22Rv1 (cell line): ENCODE measurements at regions not wholly inside any gene's neighbourhood (a gene's known extent, or its start where the extent isn't known, plus 50 kb on each side); places are given as distances from the start of the nearest gene placed in this dataset.
"Not testable (repeated sequence)": the region's sequence is repeated elsewhere in the genome, so short reads cannot be mapped to it uniquely, and the experiment has no call there.

Experiments used
- H3K27ac ChIP-seq: fragments of 450-650 bp; 2 replicates; pipeline ENCODE4 v1.5.1; 2017
- ZFX ChIP-seq: fragments of 450-650 bp; IDR thresholded peaks from 2 replicates; pipeline ENCODE4 v1.6.1; 2017; ENCODE audit warnings: antibody characterized with exemption, borderline replicate concordance
- TF ChIP-seq, protein P1 (sequence below): fragments of 450-650 bp; IDR thresholded peaks from 2 replicates; pipeline ENCODE4 v1.5.1; 2017; ENCODE audit warnings: mild to moderate bottlenecking

DNA sequence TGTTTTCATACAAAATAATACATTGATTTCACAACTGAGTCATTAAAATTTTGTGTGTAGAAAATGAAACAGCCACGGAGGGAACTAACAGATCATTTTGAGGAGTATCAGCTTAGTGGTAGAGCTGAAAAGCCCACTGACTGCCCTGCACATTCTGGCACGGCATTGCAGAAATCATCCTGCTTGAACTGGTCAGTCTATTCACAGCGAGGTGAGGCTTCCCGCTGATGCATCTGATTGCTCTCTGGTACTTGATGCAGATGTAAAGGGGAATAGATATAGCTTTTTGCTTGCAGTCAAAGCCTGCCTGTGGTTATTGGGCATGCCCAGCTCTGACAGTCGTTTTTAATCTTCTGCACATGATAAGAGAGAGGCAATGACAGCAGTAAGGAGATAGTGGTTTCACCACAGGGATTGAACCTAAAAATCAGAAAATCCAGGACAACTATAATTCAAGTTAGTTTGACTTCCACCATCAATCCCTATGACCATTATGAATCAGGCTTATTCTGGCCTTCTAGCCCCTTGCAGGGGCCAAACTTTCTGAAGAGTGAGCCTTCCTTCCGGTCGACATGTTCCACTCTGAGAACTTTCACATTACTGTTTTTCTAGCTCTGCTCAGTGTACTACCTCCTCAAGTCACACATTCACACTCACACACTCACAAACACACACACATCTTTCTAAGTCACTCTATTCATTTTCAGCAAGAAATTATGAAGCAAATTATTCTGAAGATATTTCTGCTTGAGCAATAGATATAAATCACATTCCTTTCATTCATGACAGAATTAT, 782.8 kb upstream of the NUDT12 start:
- no peak overlapping the region for H3K27ac ChIP-seq
- no peak for TF ChIP-seq ZFX
- TF ChIP-seq, protein P1, sequence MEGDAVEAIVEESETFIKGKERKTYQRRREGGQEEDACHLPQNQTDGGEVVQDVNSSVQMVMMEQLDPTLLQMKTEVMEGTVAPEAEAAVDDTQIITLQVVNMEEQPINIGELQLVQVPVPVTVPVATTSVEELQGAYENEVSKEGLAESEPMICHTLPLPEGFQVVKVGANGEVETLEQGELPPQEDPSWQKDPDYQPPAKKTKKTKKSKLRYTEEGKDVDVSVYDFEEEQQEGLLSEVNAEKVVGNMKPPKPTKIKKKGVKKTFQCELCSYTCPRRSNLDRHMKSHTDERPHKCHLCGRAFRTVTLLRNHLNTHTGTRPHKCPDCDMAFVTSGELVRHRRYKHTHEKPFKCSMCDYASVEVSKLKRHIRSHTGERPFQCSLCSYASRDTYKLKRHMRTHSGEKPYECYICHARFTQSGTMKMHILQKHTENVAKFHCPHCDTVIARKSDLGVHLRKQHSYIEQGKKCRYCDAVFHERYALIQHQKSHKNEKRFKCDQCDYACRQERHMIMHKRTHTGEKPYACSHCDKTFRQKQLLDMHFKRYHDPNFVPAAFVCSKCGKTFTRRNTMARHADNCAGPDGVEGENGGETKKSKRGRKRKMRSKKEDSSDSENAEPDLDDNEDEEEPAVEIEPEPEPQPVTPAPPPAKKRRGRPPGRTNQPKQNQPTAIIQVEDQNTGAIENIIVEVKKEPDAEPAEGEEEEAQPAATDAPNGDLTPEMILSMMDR: no peak

- TF ChIP-seq ZFX: no peak
- TF ChIP-seq, protein P1: no peak
- no peak overlapping the region for H3K27ac ChIP-seq
Measured at GRCh38 chr5:104344809-104345208, 782.2 kb upstream of the NUDT12 start.

- TF ChIP-seq, protein P1: no peak
- TF ChIP-seq ZFX: no peak
Measured at GRCh38 chr5:104327801-104328200, 765.2 kb upstream of the NUDT12 start.

DNA sequence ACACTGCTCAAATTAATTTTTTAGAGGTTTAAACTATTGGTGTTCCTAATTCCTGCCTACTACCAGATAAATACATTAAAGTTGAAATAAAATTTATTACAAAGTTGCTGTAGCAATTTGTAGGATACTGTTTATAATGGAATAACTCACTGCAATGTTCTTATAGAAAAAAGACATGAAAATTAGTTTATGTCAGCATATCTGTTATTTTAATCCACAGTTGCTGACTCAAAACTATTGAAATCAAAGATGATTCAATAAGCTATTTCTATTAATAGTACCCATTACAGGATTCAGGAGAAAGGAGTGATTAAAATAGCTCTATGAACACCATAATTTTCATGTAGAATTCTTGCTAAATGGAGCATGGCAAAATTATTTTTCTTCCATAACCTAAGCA, 764.4 kb upstream of the NUDT12 start:
- TF ChIP-seq, protein P1: no peak
- TF ChIP-seq ZFX: no peak
- no peak overlapping the region for H3K27ac ChIP-seq

More at GRCh38 chr5:104327801-104328200, 765.2 kb upstream of the NUDT12 start:
- no peak overlapping the region for H3K27ac ChIP-seq

GRCh38 chr5:104325356-104325755, 762.8 kb upstream of the NUDT12 start:
- TF ChIP-seq, protein P1: no peak
- no peak for TF ChIP-seq ZFX

GRCh38 chr5:104316676-104317075, 754.1 kb upstream of the NUDT12 start:
- H3K27ac ChIP-seq: not testable (repeated sequence)

More at GRCh38 chr5:104325356-104325755, 762.8 kb upstream of the NUDT12 start:
- no peak overlapping the region for H3K27ac ChIP-seq

DNA sequence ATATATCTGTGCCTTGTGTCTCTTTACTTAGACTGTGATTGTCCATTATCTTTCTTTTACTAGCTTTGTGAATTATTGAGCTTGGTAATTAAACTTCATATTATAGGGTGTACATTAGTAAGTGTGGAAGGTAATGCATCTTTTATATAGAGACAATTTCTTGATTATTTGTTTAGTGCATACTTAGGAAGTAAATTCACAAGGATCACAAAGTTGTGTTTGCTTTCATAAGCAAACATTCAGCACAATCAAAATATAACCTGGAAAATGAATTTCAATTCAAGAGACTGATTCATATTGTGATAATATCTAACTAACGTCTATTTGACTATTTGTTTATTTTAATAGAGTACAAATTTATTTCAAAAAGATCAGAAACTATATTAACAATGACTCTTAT, 749.9 kb upstream of the NUDT12 start:
- H3K27ac ChIP-seq: peak overlapping the region; percentile 37
- TF ChIP-seq, protein P1: no peak
- no peak for TF ChIP-seq ZFX

- TF ChIP-seq ZFX: no peak
- TF ChIP-seq, protein P1: no peak
- no peak overlapping the region for H3K27ac ChIP-seq
Measured at GRCh38 chr5:104305602-104306001, 743.0 kb upstream of the NUDT12 start.
